HG03135 (cell line): ENCODE measurements at regions not wholly inside any gene's neighbourhood (a gene's known extent, or its start where the extent isn't known, plus 50 kb on each side); places are given as distances from the start of the nearest gene placed in this dataset.
"Not testable (repeated sequence)": the region's sequence is repeated elsewhere in the genome, so short reads cannot be mapped to it uniquely, and the experiment has no call there.

Experiments
- ATAC-seq: cut with Tn5 transposase; IDR thresholded peaks from one replicate; pipeline ENCODE4 v1.9.1; 2021; ENCODE audit warnings: mild to moderate bottlenecking, moderate library complexity; ENCODE audit not compliant: unreplicated experiment

DNA sequence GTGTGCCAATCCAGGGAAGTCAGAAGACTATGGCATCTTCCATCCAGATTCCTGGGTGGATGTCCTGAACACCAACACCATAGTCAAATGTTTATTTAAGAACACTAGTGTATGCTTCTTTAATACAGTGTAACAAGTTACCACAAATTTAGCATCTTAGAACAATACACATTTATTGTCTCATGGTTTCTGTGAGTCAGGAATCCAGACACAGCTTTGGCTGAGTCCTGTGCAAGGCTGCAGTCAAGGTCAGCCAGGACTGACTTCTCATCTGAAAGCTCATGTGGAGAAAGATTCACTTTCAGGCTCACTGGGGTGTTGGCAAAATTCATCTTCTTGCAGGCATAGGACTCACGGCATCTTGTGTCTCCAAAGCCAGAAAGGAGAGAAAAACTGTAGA is 143.4 kb downstream of the ANXA2 start:
- no peak for ATAC-seq

DNA sequence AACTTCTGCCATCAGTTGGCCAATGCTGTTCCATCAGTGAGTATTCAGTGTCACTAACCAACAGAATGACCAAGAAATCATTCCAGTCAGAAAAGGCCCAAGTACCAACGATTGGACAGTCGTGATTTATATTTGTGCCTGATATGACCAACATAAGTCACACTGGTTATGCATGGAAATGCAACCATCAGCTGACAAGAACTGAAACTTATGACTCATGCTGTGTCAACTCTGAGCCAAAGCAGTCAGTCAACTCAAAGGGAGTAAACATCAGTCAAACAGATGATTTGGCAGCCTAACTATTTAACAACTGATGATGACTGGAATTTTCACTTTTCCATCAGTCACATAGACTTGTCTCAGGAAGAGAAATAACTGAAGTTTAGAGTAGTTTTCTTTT is 142.4 kb downstream of the ANXA2 start:
- ATAC-seq, result peak; percentile 86

GRCh38 chr15:60257591-60258159 is 140.1 kb downstream of the ANXA2 start:
- ATAC-seq, result no peak

DNA sequence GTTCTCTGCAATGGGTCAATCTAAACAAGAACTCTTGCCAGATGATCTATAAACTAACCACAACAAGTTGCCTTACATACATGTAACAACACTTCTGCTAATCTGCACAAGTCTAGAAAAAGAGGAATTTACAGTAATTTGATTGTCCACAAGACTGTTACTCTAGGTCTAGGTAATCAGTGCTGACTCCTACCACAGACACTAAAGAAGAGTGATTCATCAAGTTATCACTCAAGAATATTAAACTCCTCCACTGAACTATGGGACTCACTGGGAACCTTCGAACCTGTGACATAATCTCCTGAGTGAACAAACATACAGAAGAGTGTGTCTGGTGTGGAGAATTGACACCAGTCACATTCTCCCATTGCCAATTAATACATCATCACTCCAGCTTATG is 138.3 kb downstream of the ANXA2 start:
- no peak for ATAC-seq

GRCh38 chr15:60264088-60264487 is 133.7 kb downstream of the ANXA2 start:
- no peak for ATAC-seq

- ATAC-seq, result no peak
These were observed 133.2 kb downstream of the ANXA2 start for GRCh38 chr15:60264566-60264965.

DNA sequence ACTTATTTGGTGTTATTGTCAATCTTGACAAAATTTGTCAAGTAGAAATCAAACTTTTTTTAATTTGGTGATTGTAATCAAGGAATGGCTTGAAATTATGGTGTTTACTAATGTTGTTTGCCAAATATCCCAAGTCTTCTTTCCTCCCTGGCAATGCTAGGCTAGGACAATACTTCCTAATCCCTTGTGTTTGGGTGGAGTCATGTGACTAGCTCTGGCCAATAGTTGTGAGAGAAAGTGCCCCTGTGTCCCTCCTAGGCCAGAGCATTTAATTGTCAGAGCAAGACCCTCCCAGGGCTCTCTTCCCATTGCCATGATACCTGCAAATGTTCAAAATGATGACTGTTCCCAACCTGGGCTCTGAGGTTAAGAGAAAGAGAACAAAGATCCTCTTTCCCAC is 132.7 kb downstream of the ANXA2 start:
- ATAC-seq, result no peak

- no peak for ATAC-seq
These were observed 125.2 kb downstream of the ANXA2 start for GRCh38 chr15:60272623-60273022.

DNA sequence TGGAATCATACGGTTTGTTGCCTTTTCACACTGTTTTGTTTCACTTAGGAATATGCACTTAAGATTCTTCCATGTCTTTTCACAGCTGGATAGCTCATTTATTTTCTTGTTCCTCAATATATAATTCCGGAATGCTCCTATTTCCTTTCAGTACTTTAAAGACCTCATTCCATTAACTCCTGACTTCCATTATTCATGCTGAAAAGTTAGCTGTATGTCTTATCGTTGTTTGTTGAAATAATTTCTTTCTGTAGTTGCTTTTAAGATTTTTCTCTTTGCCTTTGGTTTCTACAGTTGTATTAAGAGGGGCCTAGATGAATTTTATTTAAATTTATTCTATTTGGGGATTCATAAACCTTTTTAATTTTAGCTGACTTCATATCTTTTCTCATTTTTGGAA is 122.2 kb downstream of the ANXA2 start:
- ATAC-seq, result no peak

DNA sequence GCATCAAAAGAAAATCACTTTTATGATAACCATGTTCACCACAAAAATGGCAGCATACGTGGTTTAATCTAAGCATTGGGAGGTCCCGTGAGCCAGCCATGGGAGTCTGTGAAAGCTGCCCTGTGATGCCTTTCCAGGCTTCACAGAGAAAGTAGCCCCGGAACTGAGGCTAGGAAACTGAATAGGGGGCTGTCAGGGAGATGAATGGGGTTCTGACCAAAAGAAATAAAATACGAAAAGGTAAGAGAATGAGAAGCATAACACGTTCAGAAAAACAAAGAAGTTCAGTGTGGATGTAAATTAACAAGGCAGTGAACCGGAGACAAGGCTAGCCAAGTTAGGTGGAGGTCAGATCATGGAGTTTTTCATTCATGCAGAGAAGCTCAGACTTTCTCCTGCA is 118.9 kb downstream of the ANXA2 start:
- no peak for ATAC-seq

GRCh38 chr15:60280259-60280658 is 117.5 kb downstream of the ANXA2 start:
- no peak for ATAC-seq

DNA sequence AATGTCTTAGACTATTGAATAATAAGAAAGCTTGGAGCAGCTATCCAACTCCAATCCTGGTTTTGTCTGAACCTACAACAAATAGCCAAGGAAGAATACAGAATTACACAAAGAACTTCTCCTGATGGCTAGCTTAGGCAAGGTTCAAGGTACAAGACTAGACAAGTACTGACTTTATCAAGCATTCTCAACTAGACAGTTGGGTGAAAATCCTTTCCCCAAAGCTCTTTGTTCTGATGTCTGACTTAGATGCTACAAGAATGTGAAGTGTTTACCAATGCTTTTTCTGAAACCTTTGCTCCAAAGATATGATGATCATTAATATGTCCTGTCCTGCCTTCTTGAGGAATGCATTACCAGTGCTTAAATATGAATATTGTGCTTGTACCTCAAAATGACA is 113.8 kb downstream of the ANXA2 start:
- no peak for ATAC-seq

DNA sequence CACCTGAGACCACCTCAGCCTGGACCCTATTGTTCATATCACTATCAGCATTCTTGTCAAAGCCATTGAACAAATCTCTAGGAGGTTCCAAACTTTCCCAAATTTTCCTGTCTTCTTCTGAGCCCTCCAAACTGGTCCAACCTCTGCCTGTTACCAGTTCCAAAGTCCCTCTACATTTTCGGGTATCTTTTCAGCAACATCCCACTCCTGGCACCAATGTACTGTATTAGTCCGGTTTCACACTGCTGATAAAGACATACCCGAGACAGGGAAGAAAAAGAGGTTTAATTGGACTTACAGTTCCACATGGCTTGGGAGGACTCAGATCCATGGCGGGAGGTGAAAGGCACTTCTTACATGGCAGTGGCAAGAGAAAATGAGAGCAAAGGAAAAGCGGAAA is 101.9 kb downstream of the ANXA2 start:
- ATAC-seq, result not testable (repeated sequence)

GRCh38 chr15:60297047-60297446 is 100.7 kb downstream of the ANXA2 start:
- ATAC-seq, result no peak
